HG02623 (cell line): ENCODE measurements at regions not wholly inside any gene's neighbourhood (a gene's known extent, or its start where the extent isn't known, plus 50 kb on each side); places are given as distances from the start of the nearest gene placed in this dataset.

Experiments used
- ATAC-seq: cut with Tn5 transposase; IDR thresholded peaks from one replicate; pipeline ENCODE4 v1.9.1; 2021; ENCODE audit warnings: moderate library complexity; ENCODE audit not compliant: unreplicated experiment

DNA sequence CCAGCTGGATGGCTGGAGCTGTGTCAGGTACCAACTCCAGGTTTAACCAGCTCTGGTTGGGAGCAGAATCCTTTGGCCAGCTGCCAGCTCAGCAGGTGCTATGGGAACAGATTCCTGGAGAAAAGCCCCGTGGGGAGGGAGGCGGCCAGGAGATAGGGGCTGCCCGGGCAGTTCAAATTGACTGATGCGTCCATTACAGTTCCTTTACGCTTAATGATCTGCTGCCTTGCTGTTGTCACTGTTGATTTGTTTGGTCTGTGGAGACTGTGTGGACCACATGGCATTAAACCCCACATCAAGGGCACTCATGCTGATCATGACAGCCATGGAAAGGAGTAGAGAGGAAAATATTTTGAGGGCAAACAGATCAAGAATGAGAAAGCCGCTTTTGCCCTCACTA is 200.0 kb downstream of the TSN start:
- ATAC-seq = no peak

GRCh38 chr2:121955872-121956271 is 200.4 kb downstream of the TSN start:
- ATAC-seq = no peak

GRCh38 chr2:121960251-121960650 is 204.8 kb downstream of the TSN start:
- ATAC-seq = no peak

DNA sequence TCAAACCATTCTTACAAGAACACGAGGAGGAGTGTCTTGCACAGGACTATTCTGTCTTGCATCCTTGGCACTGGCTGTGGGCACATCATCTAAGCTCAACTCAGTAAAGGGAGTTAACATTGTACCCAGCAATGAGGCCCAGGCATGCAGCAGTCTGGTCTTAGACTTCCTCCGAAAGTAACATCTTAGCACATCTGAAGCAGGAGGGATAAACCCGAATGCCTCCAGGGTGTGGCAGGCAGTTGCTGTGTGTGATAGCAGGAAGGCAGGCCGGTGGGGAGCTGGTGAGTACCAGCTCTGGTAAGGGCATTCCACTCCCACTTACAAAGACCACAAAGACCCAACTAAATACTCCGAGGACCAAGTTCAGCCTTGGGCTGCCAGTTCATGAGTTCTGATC is 206.3 kb downstream of the TSN start:
- no peak for ATAC-seq

GRCh38 chr2:121965661-121966060 is 210.2 kb downstream of the TSN start:
- no peak for ATAC-seq

- ATAC-seq = no peak
These were observed 211.2 kb downstream of the TSN start for GRCh38 chr2:121966663-121967062.

GRCh38 chr2:121969166-121969565 is 213.7 kb downstream of the TSN start:
- ATAC-seq = no peak

DNA sequence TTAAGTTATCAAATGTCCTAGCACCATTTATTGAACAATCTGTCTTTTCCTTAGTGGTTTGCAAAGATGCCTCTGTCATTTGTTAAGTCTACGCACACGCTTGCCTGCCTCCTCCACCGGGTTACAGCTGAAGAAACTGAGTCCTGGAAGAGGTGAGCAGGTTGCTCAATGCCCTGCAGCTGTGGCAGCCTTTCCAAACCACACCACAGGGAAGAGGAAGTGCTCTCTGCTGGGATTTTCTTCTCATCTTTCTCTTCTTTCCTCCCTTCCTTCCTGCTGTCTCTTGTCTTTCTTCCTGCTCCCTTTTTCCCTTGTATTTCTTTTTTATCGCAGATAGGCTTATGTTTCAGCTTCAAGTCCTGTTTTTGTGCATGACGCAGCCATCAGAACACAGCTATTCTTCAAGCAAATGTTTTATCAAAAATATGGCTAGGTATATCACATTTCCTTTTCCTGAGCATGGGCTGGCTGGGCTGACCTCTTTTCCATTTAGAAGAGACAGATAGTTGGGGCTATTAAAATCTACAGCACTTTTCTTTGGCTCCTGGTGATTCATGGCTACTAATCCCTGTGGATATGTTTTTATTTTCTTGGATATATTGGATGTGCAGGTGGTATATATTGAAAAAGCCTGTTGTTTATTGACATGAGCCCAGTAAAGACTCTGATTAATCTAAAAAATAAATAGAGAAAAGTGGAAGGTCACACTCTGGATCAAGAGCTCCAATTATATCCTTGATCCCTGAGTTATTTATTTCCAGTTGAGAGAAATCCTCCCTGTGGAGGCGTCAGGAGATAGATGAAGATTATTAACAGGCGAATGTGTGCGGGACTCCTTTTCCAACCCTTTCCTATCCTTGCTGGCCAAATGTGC is 214.6 kb downstream of the TSN start:
- no peak for ATAC-seq

DNA sequence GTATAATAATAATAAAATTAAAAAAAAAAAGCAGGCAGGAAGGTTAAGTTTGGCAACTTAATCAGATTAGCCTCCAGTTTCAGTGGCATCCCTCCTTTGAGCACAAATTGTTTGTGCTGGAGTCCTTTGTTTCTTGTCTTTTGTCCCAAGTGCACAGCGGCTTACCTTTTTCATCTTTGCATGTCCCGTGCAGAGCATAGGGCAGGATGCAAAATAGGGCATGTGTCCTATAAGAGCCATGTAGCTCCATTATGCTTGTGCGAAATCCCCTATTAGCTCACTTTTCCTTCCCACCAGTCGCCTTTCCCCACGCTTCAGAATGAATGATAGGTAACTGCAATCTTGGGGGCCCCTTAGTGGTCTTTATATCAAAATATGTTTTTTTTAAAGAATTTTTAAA is 216.8 kb downstream of the TSN start:
- ATAC-seq = no peak

DNA sequence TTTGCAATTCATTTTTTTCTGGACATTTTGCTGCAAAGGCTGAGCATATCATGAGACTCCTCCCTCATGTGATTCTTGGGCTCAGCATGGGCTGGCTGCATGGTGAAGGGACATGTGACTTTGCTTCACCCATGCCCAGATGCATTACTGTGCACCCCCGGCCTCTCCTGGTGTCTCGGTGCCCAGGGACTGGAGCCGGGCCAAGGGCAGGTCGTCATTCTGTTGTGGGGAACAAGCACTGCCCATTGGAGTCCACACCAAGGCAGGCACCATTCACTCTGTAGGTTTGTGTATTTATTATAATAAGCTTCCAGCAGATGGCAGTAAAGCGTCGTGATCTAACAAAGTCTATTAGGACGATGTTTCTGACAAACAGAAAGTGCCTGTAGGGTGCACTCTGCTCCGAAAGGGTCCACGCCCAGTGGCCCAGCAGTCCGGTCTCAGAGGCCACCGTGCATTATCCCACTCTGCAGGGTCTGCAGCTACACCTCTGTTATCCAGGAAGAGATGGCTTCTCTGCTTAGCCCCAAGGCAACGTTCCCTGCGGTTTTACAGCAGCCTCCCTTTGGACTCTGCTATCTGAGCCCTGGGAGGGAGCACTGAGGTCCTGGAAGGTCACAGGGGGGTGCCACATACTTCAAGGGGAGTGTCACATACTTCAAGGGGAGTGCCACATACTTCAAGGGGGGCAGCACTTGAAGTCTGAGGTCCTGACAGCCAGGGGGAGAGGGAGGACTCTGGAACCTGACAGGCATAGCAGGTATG is 219.6 kb downstream of the TSN start:
- peak; percentile 96 for ATAC-seq

DNA sequence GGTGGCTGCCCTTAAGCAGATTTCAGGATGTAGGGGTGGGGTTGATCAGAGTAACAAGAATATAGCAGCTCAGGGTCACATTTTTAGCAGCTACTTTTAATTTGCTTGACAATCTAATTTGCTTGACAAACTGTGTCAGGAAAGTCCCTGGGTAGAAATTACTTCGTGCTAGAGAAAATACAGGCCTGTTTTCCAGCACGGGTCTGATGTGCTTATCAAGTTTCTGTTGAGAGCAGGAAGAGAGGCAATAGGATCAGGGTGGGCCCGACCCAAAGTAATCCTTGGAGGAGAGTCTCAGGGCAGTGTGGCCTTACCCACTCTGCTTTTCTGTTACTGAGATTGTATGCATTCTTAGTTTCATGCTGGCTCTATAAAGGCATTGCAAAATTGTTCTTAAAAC is 221.5 kb downstream of the TSN start:
- ATAC-seq = no peak

DNA sequence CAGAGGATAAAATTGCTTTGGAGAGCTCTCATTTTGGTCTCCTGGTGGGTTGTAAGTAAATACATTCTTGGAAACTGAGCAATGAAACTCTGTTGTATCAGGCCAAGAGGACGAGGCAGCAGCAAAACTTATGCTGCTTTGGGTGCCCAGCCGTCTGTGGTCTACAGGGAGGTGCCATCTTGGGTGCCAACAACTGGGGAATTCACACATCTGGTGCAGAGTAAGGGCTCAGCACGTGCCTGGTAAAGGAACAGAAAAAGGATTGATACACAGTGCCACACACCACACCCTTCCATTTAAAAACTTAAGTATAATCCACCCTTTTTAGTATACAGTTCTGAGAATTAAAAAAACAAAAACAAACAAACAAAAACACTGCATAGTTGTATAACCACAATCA is 221.9 kb downstream of the TSN start:
- no peak for ATAC-seq

DNA sequence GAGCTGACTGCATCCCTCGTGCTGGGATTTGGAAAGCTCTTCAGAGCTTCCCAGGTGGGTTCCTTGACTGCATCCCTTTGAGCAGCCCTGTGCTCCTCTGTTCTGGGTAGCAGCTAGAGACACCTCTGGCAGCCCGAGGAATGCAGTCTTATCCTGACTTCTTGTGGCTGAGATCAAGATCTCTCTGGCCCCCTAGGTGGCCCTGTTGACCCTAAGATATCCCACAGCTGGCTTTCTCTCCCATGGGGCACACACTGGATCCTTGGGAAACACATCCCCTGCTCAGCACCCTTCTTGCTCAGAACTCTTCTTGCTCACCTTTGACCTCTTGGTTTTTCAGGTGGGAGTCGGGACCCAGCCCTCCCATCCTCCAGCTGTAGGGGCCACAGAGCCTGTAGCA is 237.2 kb downstream of the TSN start:
- no peak for ATAC-seq

DNA sequence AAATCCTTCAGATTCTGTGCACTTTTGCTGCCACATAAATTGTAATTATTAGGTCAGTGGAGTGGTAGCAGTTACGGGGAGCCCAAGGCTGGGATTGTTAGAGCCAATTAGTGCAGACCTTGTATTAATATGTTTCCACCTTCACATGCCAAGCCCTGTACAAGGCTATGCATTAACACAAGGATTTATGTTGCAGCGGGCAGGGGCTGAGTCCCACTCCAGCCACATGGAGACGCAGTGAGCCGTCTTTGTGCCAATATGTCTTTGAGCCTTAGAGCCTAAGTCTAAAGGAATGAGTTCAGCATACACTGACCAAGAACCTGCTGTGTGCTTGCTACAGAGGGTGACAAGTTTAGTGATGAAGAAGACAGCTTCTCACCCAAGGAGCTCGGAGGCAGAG is 238.2 kb downstream of the TSN start:
- no peak for ATAC-seq

GRCh38 chr2:121994238-121995206 is 239.1 kb downstream of the TSN start:
- ATAC-seq = peak; percentile 49

DNA sequence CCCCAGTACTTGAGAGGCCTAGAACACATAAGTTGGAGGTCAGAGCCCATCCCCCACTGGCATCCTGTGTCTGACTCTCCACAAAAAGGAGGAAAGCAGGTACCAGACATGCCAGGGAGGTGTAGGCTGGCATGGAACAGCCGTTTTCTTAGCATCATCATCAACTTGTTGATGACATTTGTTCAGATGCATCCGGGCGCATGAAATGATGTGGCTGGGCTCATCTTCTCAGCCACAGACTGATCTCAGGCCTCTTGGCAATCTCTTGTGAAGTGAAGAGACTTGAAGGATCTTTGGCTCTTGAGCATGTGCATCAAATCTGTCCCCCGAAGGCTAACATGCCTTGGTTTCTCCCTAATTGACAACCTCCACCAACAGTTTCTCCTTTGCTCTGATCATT is 243.3 kb downstream of the TSN start:
- no peak for ATAC-seq

DNA sequence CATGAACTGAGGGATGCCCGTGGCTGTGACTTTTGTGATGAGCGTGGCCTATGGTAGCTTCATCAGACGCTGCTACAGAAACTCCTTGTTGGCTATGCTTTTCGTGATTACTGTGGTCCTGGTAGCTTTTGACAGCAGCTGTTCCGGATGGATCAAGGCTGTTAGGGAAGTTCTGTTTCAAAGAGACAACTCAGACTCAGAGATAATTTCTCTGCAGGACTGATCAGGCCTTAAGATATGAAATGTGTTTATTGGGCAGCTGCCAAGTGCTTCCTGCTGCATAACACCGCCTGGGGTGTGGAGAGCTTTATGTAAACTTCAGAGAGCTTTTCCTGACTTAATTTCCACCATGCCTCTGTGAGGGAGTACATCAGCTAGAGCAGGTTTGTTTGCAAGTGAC is 243.8 kb downstream of the TSN start:
- no peak for ATAC-seq

- ATAC-seq = no peak
These were observed 245.3 kb downstream of the TSN start for GRCh38 chr2:122000556-122001340.

- no peak for ATAC-seq
These were observed 246.0 kb downstream of the TSN start for GRCh38 chr2:122001441-122001874.

DNA sequence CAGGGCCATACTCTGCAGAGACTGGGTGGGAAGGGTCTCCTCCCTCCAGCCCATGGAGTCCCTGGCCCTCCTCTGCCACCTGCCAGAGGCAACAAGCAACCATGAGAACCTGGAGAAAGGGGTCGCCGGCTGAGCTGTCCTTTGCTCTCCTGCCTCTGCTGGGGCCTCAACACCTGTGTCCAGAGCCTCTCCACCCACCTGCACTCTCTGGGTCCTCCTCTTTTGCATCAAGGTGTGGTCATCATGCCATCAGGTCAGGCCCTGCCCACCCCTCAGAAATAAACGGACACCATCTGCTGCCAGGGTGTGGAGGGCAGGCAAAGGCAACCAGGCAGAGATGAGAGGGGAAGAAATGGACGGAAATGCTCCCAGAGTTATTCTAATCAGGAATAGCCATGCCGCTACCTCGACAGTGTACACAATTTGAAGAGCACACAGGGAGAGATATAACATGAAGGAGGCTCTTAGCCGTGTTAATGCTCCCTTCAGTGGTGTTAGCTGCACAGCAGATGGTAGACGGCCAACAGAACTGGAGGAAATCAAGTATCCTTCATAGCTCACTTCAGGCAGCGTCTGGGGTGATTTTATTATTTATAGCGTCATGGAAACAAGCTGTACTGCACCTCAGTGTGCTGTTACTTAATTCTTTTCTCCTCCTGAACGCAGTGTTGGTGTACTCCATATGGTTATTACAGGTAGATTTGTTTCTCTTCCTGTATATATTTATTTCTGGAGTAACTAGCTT is 247.9 kb downstream of the TSN start:
- ATAC-seq = no peak
